Activated T-cell treated with anti-CD3 and anti-CD28 coated beads, Interleukin-2, amount 50 U/mL, for 72 hours (primary cell): ENCODE measurements at regions not wholly inside any gene's neighbourhood (a gene's known extent, or its start where the extent isn't known, plus 50 kb on each side); places are given as distances from the start of the nearest gene placed in this dataset.

Experiments
- ATAC-seq, 2 donors: fragments of 150-1000 bp; cut with Tn5 transposase; replicated peaks in 1 of 2; 2 replicates each; pipeline ENCODE4 v1.10.0; 2021; ENCODE audit warnings: moderate library complexity in 2 of 2, mild to moderate bottlenecking in 1 of 2
- DNase-seq, 2 donors: peaks; one replicate each; pipeline ENCODE4 v3.0.0; 2021 to 2022; ENCODE audit warnings: mixed read lengths in 1 of 2
- H3K27ac Mint-ChIP-seq: one replicate; pipeline ENCODE4 v1.8.0; 2022; ENCODE audit warnings: mild to moderate bottlenecking, moderate library complexity, mixed read lengths
- H3K27me3 Mint-ChIP-seq: one replicate; pipeline ENCODE4 v1.8.0; 2022; ENCODE audit warnings: low read depth, mixed read lengths
- H3K36me3 Mint-ChIP-seq, 2 donors: one replicate each; pipeline ENCODE4 v1.8.0; 2022; ENCODE audit warnings: mixed read lengths in 2 of 2, mild to moderate bottlenecking in 1 of 2; ENCODE audit not compliant: insufficient read depth in 2 of 2
- H3K4me1 Mint-ChIP-seq: one replicate; pipeline ENCODE4 v1.8.0; 2022; ENCODE audit warnings: low read depth, mixed read lengths
- H3K4me3 Mint-ChIP-seq, 2 donors: one replicate each; pipeline ENCODE4 v1.8.0; 2022; ENCODE audit warnings: mild to moderate bottlenecking in 2 of 2, mixed read lengths in 2 of 2, moderate library complexity in 2 of 2
- H3K9me3 Mint-ChIP-seq, 2 donors: one replicate each; pipeline ENCODE4 v1.8.0; 2022; ENCODE audit warnings: mixed read lengths in 2 of 2

GRCh38 chr10:28733245-28733644, 55.9 kb downstream of the BAMBI start:
- H3K4me3 Mint-ChIP-seq, result no peak overlapping the region
- no peak for DNase-seq
- no peak for ATAC-seq
- H3K27ac Mint-ChIP-seq, result no peak overlapping the region
- no peaks in the 10 kb centered on the region for H3K36me3 Mint-ChIP-seq
- H3K27me3 Mint-ChIP-seq, result peaks cover 2% of the 10 kb centered on the region
- peaks cover 0 to 2% of the 10 kb centered on the region in 2 donors for H3K9me3 Mint-ChIP-seq
- H3K4me1 Mint-ChIP-seq, result no peaks in the 10 kb centered on the region

- Mint-ChIP-seq H3K9me3 (peaks cover 0 to 2% of the 10 kb centered on the region in 2 donors), H3K4me1 (no peaks in the 10 kb centered on the region), H3K27ac (no peak overlapping the region), H3K27me3 (peaks cover 6% of the 10 kb centered on the region), H3K36me3 (no peaks in the 10 kb centered on the region), H3K4me3 (no peak overlapping the region)
- DNase-seq (no peak), ATAC-seq (no peak)
Observed at GRCh38 chr10:28733647-28734046, 56.3 kb downstream of the BAMBI start.

- no peak overlapping the region for H3K4me3 Mint-ChIP-seq
- H3K27me3 Mint-ChIP-seq, result peaks cover 11% of the 10 kb centered on the region
- H3K9me3 Mint-ChIP-seq, result peaks cover 0 to 2% of the 10 kb centered on the region in 2 donors
- ATAC-seq, result no peak
- no peak for DNase-seq
- no peak overlapping the region for H3K27ac Mint-ChIP-seq
- H3K4me1 Mint-ChIP-seq, result no peaks in the 10 kb centered on the region
- H3K36me3 Mint-ChIP-seq, result no peaks in the 10 kb centered on the region
Observed at GRCh38 chr10:28734938-28735759, 57.8 kb downstream of the BAMBI start.

GRCh38 chr10:28737096-28737495, 59.8 kb downstream of the BAMBI start:
- DNase-seq, result no peak
- no peak for ATAC-seq
- no peak overlapping the region for H3K27ac Mint-ChIP-seq
- peaks cover 11% of the 10 kb centered on the region for H3K27me3 Mint-ChIP-seq
- no peak overlapping the region for H3K4me3 Mint-ChIP-seq
- H3K9me3 Mint-ChIP-seq, result peaks cover 0 to 2% of the 10 kb centered on the region in 2 donors
- no peaks in the 10 kb centered on the region for H3K4me1 Mint-ChIP-seq
- H3K36me3 Mint-ChIP-seq, result no peaks in the 10 kb centered on the region

DNA sequence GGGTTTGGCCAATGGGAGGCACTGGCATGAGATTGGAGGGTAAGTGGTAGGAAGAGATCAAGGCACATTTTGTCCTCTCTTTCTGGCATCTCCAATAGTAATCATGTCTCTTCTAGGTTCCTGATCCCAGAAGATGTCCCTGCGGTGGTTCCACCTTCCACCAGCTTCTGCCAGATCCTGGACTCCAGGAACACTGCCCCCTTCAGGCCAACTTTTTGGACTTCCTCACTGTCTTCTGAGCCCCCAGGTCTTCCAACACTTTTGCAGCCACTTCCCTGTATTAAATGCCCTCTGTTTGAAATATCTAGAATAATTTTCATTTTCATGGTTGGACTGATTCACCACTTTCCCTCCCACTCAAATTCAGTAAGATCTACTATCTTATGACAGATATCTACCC, 60.9 kb downstream of the BAMBI start:
- ATAC-seq (no peak), DNase-seq (no peak)
- no peaks in the 10 kb centered on the region for H3K4me1 Mint-ChIP-seq
- no peaks in the 10 kb centered on the region for H3K36me3 Mint-ChIP-seq
- H3K4me3 Mint-ChIP-seq, result no peak overlapping the region
- no peaks in the 10 kb centered on the region for H3K9me3 Mint-ChIP-seq
- H3K27me3 Mint-ChIP-seq, result peaks cover 11% of the 10 kb centered on the region
- no peak overlapping the region for H3K27ac Mint-ChIP-seq

GRCh38 chr10:28743576-28743975, 66.3 kb downstream of the BAMBI start:
- DNase-seq, result no peak
- Mint-ChIP-seq H3K9me3 (no peaks in the 10 kb centered on the region), H3K27me3 (peaks cover 6% of the 10 kb centered on the region), H3K27ac (no peak overlapping the region), H3K4me3 (no peak overlapping the region), H3K4me1 (no peaks in the 10 kb centered on the region), H3K36me3 (no peaks in the 10 kb centered on the region)
- no peak for ATAC-seq

GRCh38 chr10:28744069-28744768, 66.9 kb downstream of the BAMBI start:
- no peaks in the 10 kb centered on the region for H3K9me3 Mint-ChIP-seq
- H3K27me3 Mint-ChIP-seq, result no peaks in the 10 kb centered on the region
- ATAC-seq, result no peak
- no peak for DNase-seq
- H3K27ac Mint-ChIP-seq, result no peak overlapping the region
- no peaks in the 10 kb centered on the region for H3K36me3 Mint-ChIP-seq
- no peak overlapping the region for H3K4me3 Mint-ChIP-seq
- H3K4me1 Mint-ChIP-seq, result no peaks in the 10 kb centered on the region

- Mint-ChIP-seq H3K36me3 (peaks cover 3 to 4% of the 10 kb centered on the region in 2 donors), H3K27ac (no peak overlapping the region), H3K4me3 (no peak overlapping the region), H3K27me3 (no peaks in the 10 kb centered on the region), H3K9me3 (peaks cover 2 to 3% of the 10 kb centered on the region in 2 donors), H3K4me1 (no peaks in the 10 kb centered on the region)
- ATAC-seq, result peak in 1 of 2 donors; percentile 41
- DNase-seq, result no peak
Observed at GRCh38 chr10:28754930-28755718, 77.8 kb downstream of the BAMBI start.

- H3K9me3 Mint-ChIP-seq, result no peaks in the 10 kb centered on the region
- no peaks in the 10 kb centered on the region for H3K36me3 Mint-ChIP-seq
- ATAC-seq, result no peak
- H3K27ac Mint-ChIP-seq, result no peak overlapping the region
- no peak for DNase-seq
- no peak overlapping the region for H3K4me3 Mint-ChIP-seq
- H3K4me1 Mint-ChIP-seq, result no peaks in the 10 kb centered on the region
- no peaks in the 10 kb centered on the region for H3K27me3 Mint-ChIP-seq
Observed at GRCh38 chr10:28761084-28761846, 83.9 kb downstream of the BAMBI start.

- H3K4me3 Mint-ChIP-seq, result no peak overlapping the region
- no peaks in the 10 kb centered on the region for H3K9me3 Mint-ChIP-seq
- no peaks in the 10 kb centered on the region for H3K36me3 Mint-ChIP-seq
- ATAC-seq, result no peak
- H3K27ac Mint-ChIP-seq, result no peak overlapping the region
- no peaks in the 10 kb centered on the region for H3K27me3 Mint-ChIP-seq
- H3K4me1 Mint-ChIP-seq, result no peaks in the 10 kb centered on the region
- DNase-seq, result no peak
Observed at GRCh38 chr10:28763471-28764170, 86.3 kb downstream of the BAMBI start.

DNA sequence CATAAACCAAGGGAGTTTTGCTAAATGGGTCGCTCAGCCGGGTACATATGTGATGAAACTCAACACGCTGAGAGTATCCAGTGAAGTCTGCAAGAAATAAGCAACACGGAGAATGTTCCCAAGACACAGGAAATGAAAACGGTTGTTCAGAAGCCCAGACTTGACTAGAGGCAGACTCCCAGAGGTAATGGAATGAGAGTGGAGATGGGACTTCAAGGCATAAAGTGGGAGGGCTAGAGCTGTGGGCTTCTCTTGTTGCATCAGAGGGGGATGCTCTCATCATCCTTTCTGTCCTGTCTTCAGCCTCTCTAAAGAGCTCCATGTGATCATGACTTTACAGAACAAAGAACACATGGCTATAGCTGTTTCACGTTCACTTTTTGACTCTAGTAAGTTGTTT, 88.3 kb downstream of the BAMBI start:
- no peak overlapping the region for H3K27ac Mint-ChIP-seq
- no peaks in the 10 kb centered on the region for H3K27me3 Mint-ChIP-seq
- DNase-seq, result no peak
- ATAC-seq, result no peak
- H3K36me3 Mint-ChIP-seq, result no peaks in the 10 kb centered on the region
- H3K4me1 Mint-ChIP-seq, result no peaks in the 10 kb centered on the region
- no peak overlapping the region for H3K4me3 Mint-ChIP-seq
- no peaks in the 10 kb centered on the region for H3K9me3 Mint-ChIP-seq

DNA sequence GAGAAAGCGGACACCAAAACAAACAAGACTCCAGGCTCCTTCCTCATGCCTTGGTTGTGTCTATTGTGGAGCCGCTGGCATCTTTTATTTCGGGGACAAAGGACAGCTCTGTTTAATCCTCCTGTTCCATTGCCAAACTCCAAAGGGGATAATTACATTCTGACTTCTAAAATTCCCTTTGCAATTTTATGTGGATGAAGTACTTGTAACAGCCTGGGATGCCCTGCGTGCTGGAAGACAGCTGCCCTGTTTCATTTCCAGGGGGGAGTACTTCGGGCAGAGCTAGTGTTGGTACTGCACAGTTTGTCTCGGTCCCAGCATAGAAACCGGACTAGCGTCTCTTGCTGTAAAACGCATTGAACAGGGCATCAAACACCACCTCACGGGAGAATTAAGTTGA, 90.9 kb downstream of the BAMBI start:
- no peaks in the 10 kb centered on the region for H3K9me3 Mint-ChIP-seq

More for the DNA sequence above, 90.9 kb downstream of the BAMBI start:
- Mint-ChIP-seq H3K36me3 (no peaks in the 10 kb centered on the region), H3K27me3 (no peaks in the 10 kb centered on the region), H3K4me1 (no peaks in the 10 kb centered on the region), H3K4me3 (no peak overlapping the region), H3K27ac (no peak overlapping the region)
- ATAC-seq, result no peak
- no peak for DNase-seq
